Tibial nerve (tissue), 4 donors: ENCODE measurements at regions not wholly inside any gene's neighbourhood (a gene's known extent, or its start where the extent isn't known, plus 50 kb on each side); places are given as distances from the start of the nearest gene placed in this dataset.

Source experiments
- DNase-seq, 2 donors: peaks; one replicate each; pipeline ENCODE4 v3.0.0-alpha.2; 2019; ENCODE audit warnings: low spot score in 2 of 2
- H3K27ac ChIP-seq, 4 donors: fragments of 200-600 bp; sonication (generic) in 3 of 4; one replicate each; pipeline ENCODE4 v1.5.1; 2017 to 2019; ENCODE audit warnings: mild to moderate bottlenecking in 1 of 4
- H3K27me3 ChIP-seq, 2 donors: fragments of 200-600 bp; sonication (generic) in 1 of 2; one replicate each; pipeline versions ENCODE4 v1.5.1 to v1.6.0; 2017 to 2019
- H3K36me3 ChIP-seq, 3 donors: fragments of 200-600 bp; sonication (generic); one replicate each; pipeline ENCODE4 v1.5.1; 2018 to 2019
- H3K4me1 ChIP-seq, 4 donors: fragments of 200-600 bp; sonication (generic) in 3 of 4; one replicate each; pipeline ENCODE4 v1.5.1; 2017 to 2019
- H3K4me3 ChIP-seq, 4 donors: fragments of 200-600 bp; sonication (generic) in 3 of 4; one replicate each; pipeline ENCODE4 v1.5.1; 2017 to 2019; ENCODE audit warnings: mild to moderate bottlenecking in 1 of 4, moderate library complexity in 1 of 4
- H3K9me3 ChIP-seq, 4 donors: fragments of 200-600 bp; sonication (generic) in 3 of 4; one replicate each; pipeline ENCODE4 v1.5.1; 2017 to 2019
- EP300 ChIP-seq, 2 donors: sonication (generic); formaldehyde crosslinking; IDR thresholded peaks; one replicate each; pipeline ENCODE4 v1.6.1; 2017; ENCODE audit warnings: antibody characterized with exemption in 2 of 2, mild to moderate bottlenecking in 1 of 2
- POLR2A ChIP-seq, 2 donors: fragments of 450-650 bp; IDR thresholded peaks; one replicate each; pipeline ENCODE4 v1.6.1; 2017; ENCODE audit warnings: antibody characterized with exemption in 2 of 2, mild to moderate bottlenecking in 2 of 2, moderate library complexity in 2 of 2
- WGBS, 2 donors: methylation state at CpG; one replicate each; pipeline ENCODE4 v1.1.5; 2018; 5-methylcytosine and 5-hydroxymethylcytosine counted together
- TF ChIP-seq, protein P1 (sequence below), 5 experiments: fragments of 200-600 bp in 3 of 5; fragments of 450-650 bp in 2 of 5; sonication (generic) in 3 of 5; IDR thresholded peaks; one replicate each; pipeline ENCODE4 v1.5.1; 2016 to 2019; ENCODE audit warnings: antibody characterized with exemption in 5 of 5, mild to moderate bottlenecking in 3 of 5, moderate library complexity in 2 of 5

DNA sequence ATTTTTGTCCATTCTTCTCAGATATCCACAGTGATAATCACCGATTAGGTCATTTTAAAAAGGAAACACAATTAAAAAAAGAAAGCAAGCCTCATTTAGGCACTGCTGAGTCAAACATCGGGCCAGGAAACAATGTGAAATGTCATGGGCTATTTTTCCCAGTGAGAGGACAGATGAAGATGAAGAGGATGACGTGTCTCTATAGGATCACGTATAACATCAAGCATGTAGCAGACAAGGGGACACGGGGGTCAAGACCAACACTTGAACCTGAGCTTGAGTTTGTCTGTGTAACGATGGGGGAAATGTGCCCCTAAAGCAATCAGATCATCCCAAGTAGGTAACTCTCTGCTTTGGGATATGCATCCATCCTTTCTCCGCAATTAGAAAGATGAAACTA is 553.2 kb downstream of the CD83 start:
- WGBS, 2 donors, result 84 to 85% methylated on average over 7 of the region's 7 CpGs
- no peak for DNase-seq
- TF ChIP-seq EP300 (IDR thresholded peaks at IDR 0.05) (no peak), POLR2A (IDR thresholded peaks at IDR 0.05) (no peak)
- TF ChIP-seq, protein P1, sequence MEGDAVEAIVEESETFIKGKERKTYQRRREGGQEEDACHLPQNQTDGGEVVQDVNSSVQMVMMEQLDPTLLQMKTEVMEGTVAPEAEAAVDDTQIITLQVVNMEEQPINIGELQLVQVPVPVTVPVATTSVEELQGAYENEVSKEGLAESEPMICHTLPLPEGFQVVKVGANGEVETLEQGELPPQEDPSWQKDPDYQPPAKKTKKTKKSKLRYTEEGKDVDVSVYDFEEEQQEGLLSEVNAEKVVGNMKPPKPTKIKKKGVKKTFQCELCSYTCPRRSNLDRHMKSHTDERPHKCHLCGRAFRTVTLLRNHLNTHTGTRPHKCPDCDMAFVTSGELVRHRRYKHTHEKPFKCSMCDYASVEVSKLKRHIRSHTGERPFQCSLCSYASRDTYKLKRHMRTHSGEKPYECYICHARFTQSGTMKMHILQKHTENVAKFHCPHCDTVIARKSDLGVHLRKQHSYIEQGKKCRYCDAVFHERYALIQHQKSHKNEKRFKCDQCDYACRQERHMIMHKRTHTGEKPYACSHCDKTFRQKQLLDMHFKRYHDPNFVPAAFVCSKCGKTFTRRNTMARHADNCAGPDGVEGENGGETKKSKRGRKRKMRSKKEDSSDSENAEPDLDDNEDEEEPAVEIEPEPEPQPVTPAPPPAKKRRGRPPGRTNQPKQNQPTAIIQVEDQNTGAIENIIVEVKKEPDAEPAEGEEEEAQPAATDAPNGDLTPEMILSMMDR (IDR thresholded peaks at IDR 0.05), result no peak

DNA sequence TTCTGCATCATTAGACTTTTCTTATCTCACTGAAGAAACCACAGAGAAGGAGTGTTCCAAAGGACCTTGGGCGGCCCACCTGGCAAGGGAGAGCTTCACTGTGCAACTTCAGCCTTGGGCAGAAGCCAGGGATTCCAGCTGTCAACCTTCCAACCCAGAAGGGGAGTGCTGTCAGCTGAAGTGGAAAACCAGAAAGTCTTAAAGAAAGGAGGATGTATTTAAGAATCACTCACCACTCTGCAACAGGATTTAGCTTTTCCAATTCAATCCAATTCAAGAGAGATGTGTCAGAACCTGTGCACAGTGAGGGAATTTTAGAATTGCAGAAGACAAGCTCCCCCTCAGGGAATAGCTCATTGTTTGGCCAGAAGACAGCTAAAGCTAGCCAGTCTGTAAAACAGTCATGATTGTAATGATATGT is 553.7 kb downstream of the CD83 start:
- Histone ChIP-seq H3K9me3 (no peaks in the 10 kb centered on the region), H3K27ac (no peak overlapping the region), H3K4me1 (no peaks in the 10 kb centered on the region), H3K27me3 (no peaks in the 10 kb centered on the region), H3K4me3 (no peak overlapping the region), H3K36me3 (no peaks in the 10 kb centered on the region)
- TF ChIP-seq, protein P1 (IDR thresholded peaks at IDR 0.05), result no peak
- TF ChIP-seq POLR2A (IDR thresholded peaks at IDR 0.05), result no peak
- no peak for TF ChIP-seq EP300 (IDR thresholded peaks at IDR 0.05)
- WGBS, 2 donors, result 59 to 71% methylated on average over 1 of the region's 1 CpG
- no peak for DNase-seq

More for the DNA sequence above, 553.2 kb downstream of the CD83 start:
- H3K27me3 ChIP-seq, result no peaks in the 10 kb centered on the region
- H3K4me1 ChIP-seq, result no peaks in the 10 kb centered on the region
- no peaks in the 10 kb centered on the region for H3K9me3 ChIP-seq
- no peak overlapping the region for H3K27ac ChIP-seq
- no peak overlapping the region for H3K4me3 ChIP-seq
- H3K36me3 ChIP-seq, result no peaks in the 10 kb centered on the region

GRCh38 chr6:14671937-14672336 is 554.4 kb downstream of the CD83 start:
- Histone ChIP-seq H3K36me3 (no peaks in the 10 kb centered on the region), H3K4me3 (no peak overlapping the region), H3K9me3 (no peaks in the 10 kb centered on the region), H3K4me1 (no peaks in the 10 kb centered on the region), H3K27me3 (no peaks in the 10 kb centered on the region), H3K27ac (no peak overlapping the region)
- no peak for DNase-seq
- TF ChIP-seq EP300 (IDR thresholded peaks at IDR 0.05) (no peak), POLR2A (IDR thresholded peaks at IDR 0.05) (no peak)
- TF ChIP-seq, protein P1 (IDR thresholded peaks at IDR 0.05), result no peak
- WGBS, 2 donors, result 83 to 95% methylated on average over 1 of the region's 1 CpG

- DNase-seq, result no peak
- Histone ChIP-seq H3K27me3 (no peaks in the 10 kb centered on the region), H3K9me3 (no peaks in the 10 kb centered on the region), H3K4me1 (no peaks in the 10 kb centered on the region), H3K36me3 (no peaks in the 10 kb centered on the region), H3K4me3 (no peak overlapping the region), H3K27ac (no peak overlapping the region)
- 81 to 88% methylated on average over 2 of the region's 2 CpGs for WGBS, 2 donors
- TF ChIP-seq EP300 (IDR thresholded peaks at IDR 0.05) (no peak), POLR2A (IDR thresholded peaks at IDR 0.05) (no peak)
- TF ChIP-seq, protein P1 (IDR thresholded peaks at IDR 0.05), result no peak
Observed at GRCh38 chr6:14673201-14673600, 555.6 kb downstream of the CD83 start.

DNA sequence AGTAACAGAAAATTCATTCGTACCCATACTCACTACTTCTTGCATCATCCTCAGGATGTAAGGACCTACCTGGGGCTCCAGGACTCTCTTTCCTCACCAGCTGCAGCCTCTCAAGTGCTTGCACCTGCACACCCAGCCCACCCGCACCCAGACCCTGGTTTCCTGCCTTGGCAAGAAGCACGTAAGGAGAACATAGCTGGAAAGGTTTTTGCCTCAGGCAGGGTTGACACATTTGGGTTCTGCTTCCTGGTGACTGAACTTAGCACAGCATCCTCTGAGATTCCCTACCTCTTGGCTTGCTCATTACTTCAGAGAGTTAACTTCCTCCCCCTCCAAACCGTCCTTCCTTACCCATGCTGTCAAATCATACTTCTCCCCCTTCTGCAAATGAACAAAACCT is 556.9 kb downstream of the CD83 start:
- Histone ChIP-seq H3K4me3 (no peak overlapping the region), H3K9me3 (no peaks in the 10 kb centered on the region), H3K4me1 (no peaks in the 10 kb centered on the region), H3K36me3 (no peaks in the 10 kb centered on the region), H3K27ac (no peak overlapping the region), H3K27me3 (no peaks in the 10 kb centered on the region)
- TF ChIP-seq, protein P1 (IDR thresholded peaks at IDR 0.05), result no peak
- TF ChIP-seq POLR2A (IDR thresholded peaks at IDR 0.05), result no peak
- TF ChIP-seq EP300 (IDR thresholded peaks at IDR 0.05), result no peak
- 90 to 94% methylated on average over 4 of the region's 4 CpGs for WGBS, 2 donors
- DNase-seq, result no peak
